ENCODE measurements at regions not wholly inside any gene's neighbourhood (a gene's known extent, or its start where the extent isn't known, plus 50 kb on each side); places are given as distances from the start of the nearest gene placed in this dataset.

GRCh38 chr2:53234548-53234903, 533.1 kb upstream of the CHAC2 start:
- Histone ChIP-seq H3K9ac (ENCODE audit: low read depth, low read length) (no peak overlapping the region), H3K36me3 (ENCODE audit: control insufficient read depth, insufficient read depth, low read length) (no peaks in the 10 kb centered on the region), H3K4me3 (ENCODE audit: low read depth, low read length) (no peak overlapping the region), H3K4me1 (ENCODE audit: control insufficient read depth, insufficient read depth, low read length) (peaks cover 4% of the 10 kb centered on the region), H3K9me3 (ENCODE audit: control insufficient read depth, insufficient read depth, low read length) (no peaks in the 10 kb centered on the region), H3K27me3 (ENCODE audit: control insufficient read depth, insufficient read depth, low read length) (no peaks in the 10 kb centered on the region)

- peaks cover 4% of the 10 kb centered on the region for H3K4me1 ChIP-seq (ENCODE audit: control insufficient read depth, insufficient read depth, low read length)
These were observed 533.7 kb upstream of the CHAC2 start for GRCh38 chr2:53233759-53234547.

GRCh38 chr2:53231908-53232307, 535.7 kb upstream of the CHAC2 start:
- Histone ChIP-seq H3K4me1 (ENCODE audit: control insufficient read depth, insufficient read depth, low read length) (peaks cover 4% of the 10 kb centered on the region), H3K4me3 (ENCODE audit: low read depth, low read length) (no peak overlapping the region), H3K9ac (ENCODE audit: low read depth, low read length) (no peak overlapping the region), H3K27me3 (ENCODE audit: control insufficient read depth, insufficient read depth, low read length) (no peaks in the 10 kb centered on the region), H3K36me3 (ENCODE audit: control insufficient read depth, insufficient read depth, low read length) (no peaks in the 10 kb centered on the region), H3K9me3 (ENCODE audit: control insufficient read depth, insufficient read depth, low read length) (no peaks in the 10 kb centered on the region)

More at GRCh38 chr2:53233759-53234547, 533.7 kb upstream of the CHAC2 start:
- Histone ChIP-seq H3K27me3 (ENCODE audit: control insufficient read depth, insufficient read depth, low read length) (no peaks in the 10 kb centered on the region), H3K4me3 (ENCODE audit: low read depth, low read length) (no peak overlapping the region), H3K36me3 (ENCODE audit: control insufficient read depth, insufficient read depth, low read length) (no peaks in the 10 kb centered on the region), H3K9ac (ENCODE audit: low read depth, low read length) (no peak overlapping the region), H3K9me3 (ENCODE audit: control insufficient read depth, insufficient read depth, low read length) (no peaks in the 10 kb centered on the region)

DNA sequence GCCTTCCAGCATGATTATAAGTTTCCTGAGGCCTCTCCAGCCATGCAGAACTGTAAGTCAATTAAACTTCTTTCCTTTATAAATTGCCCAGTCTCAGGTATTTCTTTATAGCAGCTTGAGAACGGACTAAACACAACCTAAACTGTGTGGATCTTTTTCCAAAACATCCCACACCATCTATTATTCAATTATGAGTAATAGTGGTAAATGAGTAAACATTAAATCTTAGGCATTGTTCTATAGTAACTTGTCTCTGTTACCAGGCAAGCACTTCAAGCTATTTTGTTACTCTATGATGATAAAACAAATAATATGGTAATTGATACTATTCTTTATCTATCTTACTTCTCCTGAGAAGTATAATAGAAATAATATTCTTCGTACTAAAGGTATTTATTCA, 536.9 kb upstream of the CHAC2 start:
- Histone ChIP-seq H3K9me3 (ENCODE audit: control insufficient read depth, insufficient read depth, low read length) (no peaks in the 10 kb centered on the region), H3K9ac (ENCODE audit: low read depth, low read length) (no peak overlapping the region), H3K4me3 (ENCODE audit: low read depth, low read length) (no peak overlapping the region), H3K27me3 (ENCODE audit: control insufficient read depth, insufficient read depth, low read length) (no peaks in the 10 kb centered on the region), H3K36me3 (ENCODE audit: control insufficient read depth, insufficient read depth, low read length) (no peaks in the 10 kb centered on the region), H3K4me1 (ENCODE audit: control insufficient read depth, insufficient read depth, low read length) (peaks cover 4% of the 10 kb centered on the region)

DNA sequence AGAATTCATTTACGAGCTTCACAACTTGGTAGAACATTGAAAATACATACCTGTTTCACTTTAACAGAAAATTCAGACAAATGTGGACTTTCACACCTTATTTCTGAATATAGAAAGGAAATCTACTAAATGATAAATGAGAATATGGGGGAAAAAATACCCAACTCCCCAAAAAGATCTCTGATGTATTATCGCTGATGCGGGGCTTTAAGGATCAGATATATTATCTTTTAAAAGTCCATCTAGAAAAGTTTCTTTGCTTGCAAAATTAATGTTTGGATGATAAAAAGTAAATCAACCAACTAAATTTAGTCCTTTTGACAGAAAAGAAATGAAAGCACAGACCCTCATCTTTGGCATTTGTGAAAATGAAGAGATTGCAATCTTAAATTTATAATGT, 540.1 kb upstream of the CHAC2 start:
- no peak overlapping the region for H3K4me3 ChIP-seq (ENCODE audit: low read depth, low read length)
- H3K36me3 ChIP-seq (ENCODE audit: control insufficient read depth, insufficient read depth, low read length) = no peaks in the 10 kb centered on the region
- H3K9ac ChIP-seq (ENCODE audit: low read depth, low read length) = no peak overlapping the region
- no peaks in the 10 kb centered on the region for H3K9me3 ChIP-seq (ENCODE audit: control insufficient read depth, insufficient read depth, low read length)
- H3K27me3 ChIP-seq (ENCODE audit: control insufficient read depth, insufficient read depth, low read length) = no peaks in the 10 kb centered on the region
- no peaks in the 10 kb centered on the region for H3K4me1 ChIP-seq (ENCODE audit: control insufficient read depth, insufficient read depth, low read length)

GRCh38 chr2:53220969-53221368, 546.6 kb upstream of the CHAC2 start:
- no peaks in the 10 kb centered on the region for H3K9me3 ChIP-seq (ENCODE audit: control insufficient read depth, insufficient read depth, low read length)
- H3K4me3 ChIP-seq (ENCODE audit: low read depth, low read length) = no peak overlapping the region
- H3K36me3 ChIP-seq (ENCODE audit: control insufficient read depth, insufficient read depth, low read length) = no peaks in the 10 kb centered on the region
- H3K27me3 ChIP-seq (ENCODE audit: control insufficient read depth, insufficient read depth, low read length) = no peaks in the 10 kb centered on the region
- H3K9ac ChIP-seq (ENCODE audit: low read depth, low read length) = no peak overlapping the region
- no peaks in the 10 kb centered on the region for H3K4me1 ChIP-seq (ENCODE audit: control insufficient read depth, insufficient read depth, low read length)

- H3K9ac ChIP-seq (ENCODE audit: low read depth, low read length) = no peak overlapping the region
- no peaks in the 10 kb centered on the region for H3K4me1 ChIP-seq (ENCODE audit: control insufficient read depth, insufficient read depth, low read length)
- no peaks in the 10 kb centered on the region for H3K27me3 ChIP-seq (ENCODE audit: control insufficient read depth, insufficient read depth, low read length)
- no peaks in the 10 kb centered on the region for H3K9me3 ChIP-seq (ENCODE audit: control insufficient read depth, insufficient read depth, low read length)
- H3K36me3 ChIP-seq (ENCODE audit: control insufficient read depth, insufficient read depth, low read length) = no peaks in the 10 kb centered on the region
- no peak overlapping the region for H3K4me3 ChIP-seq (ENCODE audit: low read depth, low read length)
These were observed 550.4 kb upstream of the CHAC2 start for GRCh38 chr2:53217250-53217649.

DNA sequence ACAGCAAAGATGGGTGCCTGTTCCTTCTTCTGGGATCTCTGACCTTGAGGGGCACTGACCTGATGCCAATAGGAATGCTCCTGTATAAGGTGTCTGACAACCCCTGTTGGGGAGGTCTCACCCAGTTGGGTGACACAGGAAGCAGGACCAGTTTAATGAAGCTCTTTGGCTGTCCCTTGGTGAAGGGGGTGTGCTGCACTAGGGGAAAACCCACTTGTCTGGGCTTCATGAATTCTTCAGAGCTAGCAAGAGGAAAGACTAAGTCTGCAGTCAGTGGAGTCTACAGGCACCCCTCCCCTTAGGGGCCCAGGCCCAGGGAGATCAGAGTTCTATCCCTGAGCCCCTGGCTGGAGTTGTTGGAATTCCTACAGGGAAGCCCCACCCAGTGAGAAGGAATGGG, 550.8 kb upstream of the CHAC2 start:
- H3K36me3 ChIP-seq (ENCODE audit: control insufficient read depth, insufficient read depth, low read length) = no peaks in the 10 kb centered on the region
- H3K4me3 ChIP-seq (ENCODE audit: low read depth, low read length) = no peak overlapping the region
- no peaks in the 10 kb centered on the region for H3K9me3 ChIP-seq (ENCODE audit: control insufficient read depth, insufficient read depth, low read length)
- no peak overlapping the region for H3K9ac ChIP-seq (ENCODE audit: low read depth, low read length)
- H3K27me3 ChIP-seq (ENCODE audit: control insufficient read depth, insufficient read depth, low read length) = no peaks in the 10 kb centered on the region
- no peaks in the 10 kb centered on the region for H3K4me1 ChIP-seq (ENCODE audit: control insufficient read depth, insufficient read depth, low read length)

- H3K4me3 ChIP-seq (ENCODE audit: low read depth, low read length) = no peak overlapping the region
- no peaks in the 10 kb centered on the region for H3K27me3 ChIP-seq (ENCODE audit: control insufficient read depth, insufficient read depth, low read length)
- peaks cover 4% of the 10 kb centered on the region for H3K4me1 ChIP-seq (ENCODE audit: control insufficient read depth, insufficient read depth, low read length)
- no peak overlapping the region for H3K9ac ChIP-seq (ENCODE audit: low read depth, low read length)
- H3K9me3 ChIP-seq (ENCODE audit: control insufficient read depth, insufficient read depth, low read length) = no peaks in the 10 kb centered on the region
- H3K36me3 ChIP-seq (ENCODE audit: control insufficient read depth, insufficient read depth, low read length) = no peaks in the 10 kb centered on the region
These were observed 555.0 kb upstream of the CHAC2 start for GRCh38 chr2:53212576-53212975.

DNA sequence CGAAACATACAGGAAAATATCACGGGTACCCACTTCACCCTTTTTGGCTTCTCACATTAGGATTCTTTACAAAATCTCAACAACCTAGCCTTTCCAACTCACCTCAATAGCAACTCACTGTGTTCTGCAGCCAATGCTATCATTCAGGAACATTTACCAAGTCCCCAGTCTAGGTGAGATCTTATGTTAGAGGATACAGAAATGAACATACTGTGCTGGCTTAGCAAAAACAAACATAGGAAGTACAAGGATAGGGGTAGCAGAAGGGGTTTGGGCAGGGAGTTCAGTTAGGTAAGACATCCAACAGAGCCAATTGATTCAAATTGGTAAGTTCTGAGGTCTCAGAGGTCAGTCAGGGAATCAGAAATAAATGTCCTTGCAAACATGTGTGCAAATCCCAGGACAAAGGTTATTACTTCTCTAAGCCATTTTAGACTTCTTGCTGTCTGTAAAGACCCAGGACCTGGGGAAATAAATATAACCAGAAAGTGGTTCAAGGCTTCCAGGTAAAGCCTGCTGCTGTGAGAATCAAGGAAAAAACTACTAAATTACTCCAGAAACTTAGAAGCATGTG, 556.3 kb upstream of the CHAC2 start:
- Histone ChIP-seq H3K9ac (ENCODE audit: low read depth, low read length) (no peak overlapping the region), H3K4me1 (ENCODE audit: control insufficient read depth, insufficient read depth, low read length) (peaks cover 4% of the 10 kb centered on the region), H3K36me3 (ENCODE audit: control insufficient read depth, insufficient read depth, low read length) (no peaks in the 10 kb centered on the region), H3K9me3 (ENCODE audit: control insufficient read depth, insufficient read depth, low read length) (no peaks in the 10 kb centered on the region), H3K27me3 (ENCODE audit: control insufficient read depth, insufficient read depth, low read length) (no peaks in the 10 kb centered on the region), H3K4me3 (ENCODE audit: low read depth, low read length) (no peak overlapping the region)

DNA sequence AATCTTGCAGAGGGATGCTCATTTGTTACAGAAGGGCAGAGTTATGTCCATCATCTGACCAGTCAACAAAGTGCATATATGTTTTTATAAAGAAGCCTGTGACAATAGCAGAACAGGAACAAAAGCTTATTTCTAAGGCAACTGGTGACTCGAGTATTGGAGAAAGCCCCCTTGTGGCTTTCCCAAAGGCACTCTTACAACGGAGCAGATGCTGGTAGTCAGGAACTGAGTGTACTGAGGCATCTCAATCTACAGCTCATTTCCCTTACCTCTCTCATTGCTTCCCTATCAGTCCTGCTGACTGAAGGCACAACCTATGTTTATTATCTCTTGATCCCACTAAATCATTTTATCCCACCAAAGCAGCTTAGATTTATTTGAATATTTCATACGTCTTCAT, 557.1 kb upstream of the CHAC2 start:
- H3K36me3 ChIP-seq (ENCODE audit: control insufficient read depth, insufficient read depth, low read length) = no peaks in the 10 kb centered on the region
- no peak overlapping the region for H3K4me3 ChIP-seq (ENCODE audit: low read depth, low read length)
- H3K4me1 ChIP-seq (ENCODE audit: control insufficient read depth, insufficient read depth, low read length) = peaks cover 4% of the 10 kb centered on the region
- no peaks in the 10 kb centered on the region for H3K27me3 ChIP-seq (ENCODE audit: control insufficient read depth, insufficient read depth, low read length)
- H3K9me3 ChIP-seq (ENCODE audit: control insufficient read depth, insufficient read depth, low read length) = no peaks in the 10 kb centered on the region
- H3K9ac ChIP-seq (ENCODE audit: low read depth, low read length) = no peak overlapping the region

GRCh38 chr2:53209679-53210458, 557.7 kb upstream of the CHAC2 start:
- Histone ChIP-seq H3K4me3 (ENCODE audit: low read depth, low read length) (no peak overlapping the region), H3K9ac (ENCODE audit: low read depth, low read length) (no peak overlapping the region), H3K9me3 (ENCODE audit: control insufficient read depth, insufficient read depth, low read length) (no peaks in the 10 kb centered on the region), H3K27me3 (ENCODE audit: control insufficient read depth, insufficient read depth, low read length) (no peaks in the 10 kb centered on the region), H3K4me1 (ENCODE audit: control insufficient read depth, insufficient read depth, low read length) (peaks cover 4% of the 10 kb centered on the region), H3K36me3 (ENCODE audit: control insufficient read depth, insufficient read depth, low read length) (no peaks in the 10 kb centered on the region)
